Lung (tissue), 1 donor: ENCODE measurements at regions not wholly inside any gene's neighbourhood (a gene's known extent, or its start where the extent isn't known, plus 50 kb on each side); places are given as distances from the start of the nearest gene placed in this dataset. TPM values are rescaled to one million over a fixed set of nuclear protein-coding genes. Genes with fewer than 3 reads are reported as not detected.

Experiments used
- small RNA-seq: library from RNA; depleted of rRNA; stranded (forward); fragments of <200 nt; gene quantifications from one replicate; pipeline ENCODE3, GENCODE V24; 2014; ENCODE audit warnings: low replicate concordance

Small RNA genes lying in the stretch of these regions (small RNA-seq; reads per million reads assigned to genes)
- gene MIR1302-4, result not detected
